IPS-11a (cell line): ENCODE measurements at regions not wholly inside any gene's neighbourhood (a gene's known extent, or its start where the extent isn't known, plus 50 kb on each side); places are given as distances from the start of the nearest gene placed in this dataset.

Experiments used
- H3K4me3 ChIP-seq: one replicate; pipeline ENCODE4 v1.5.1; 2013; ENCODE audit warnings: low read depth, low read length, control low read depth

DNA sequence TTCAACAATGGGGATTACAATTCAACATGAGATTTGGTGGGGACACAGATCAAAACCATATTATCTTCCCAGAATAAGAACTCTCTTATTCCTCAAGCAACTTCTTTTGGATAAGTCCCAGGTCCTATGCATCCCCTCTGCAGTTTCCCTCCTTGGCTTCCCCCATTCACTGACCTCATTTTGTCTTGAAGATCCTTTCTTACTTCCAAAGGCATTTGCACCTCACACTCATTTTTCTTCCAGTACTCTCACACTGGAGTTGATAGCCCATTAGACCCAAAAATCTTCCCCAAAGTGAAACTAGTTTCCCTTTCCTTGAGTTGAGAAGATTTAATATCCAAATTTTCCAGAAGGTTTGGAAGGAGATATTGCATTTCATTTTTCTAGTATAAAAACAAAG lies 178.0 kb upstream of the DAPK1 start:
- no peak overlapping the region for H3K4me3 ChIP-seq

DNA sequence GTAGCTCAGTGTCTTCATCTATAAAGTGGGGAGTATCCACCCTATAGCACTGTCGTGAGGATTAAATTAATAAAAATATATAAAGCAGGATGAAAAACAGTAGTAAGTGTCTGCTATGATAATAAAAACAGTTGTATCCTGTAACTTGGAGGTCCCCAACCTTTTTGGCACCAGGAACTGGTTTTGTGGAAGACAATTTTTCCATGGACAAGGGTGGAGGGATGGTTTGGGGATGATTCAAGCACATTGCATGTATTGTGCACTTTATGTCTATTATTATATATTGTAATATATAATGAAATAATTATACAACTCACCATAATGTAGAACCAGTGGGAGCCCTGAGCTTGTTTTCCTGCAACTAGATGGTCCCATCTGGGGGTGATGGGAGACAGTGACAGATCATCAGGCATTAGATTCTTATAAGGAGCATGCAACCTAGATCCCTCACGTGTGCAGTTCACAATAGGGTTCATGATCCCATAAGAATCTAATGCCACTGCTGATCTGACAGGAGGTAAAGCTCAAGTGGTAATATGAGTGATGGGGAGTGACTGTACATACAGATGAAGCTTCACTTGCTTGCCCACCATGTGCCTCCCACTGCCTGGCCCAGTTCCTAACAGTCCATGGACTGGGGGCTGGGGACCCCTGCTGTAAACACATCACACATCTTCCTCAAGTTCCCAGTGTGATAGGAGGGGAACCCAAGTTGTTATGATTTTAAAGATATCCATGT lies 177.4 kb upstream of the DAPK1 start:
- no peak overlapping the region for H3K4me3 ChIP-seq

DNA sequence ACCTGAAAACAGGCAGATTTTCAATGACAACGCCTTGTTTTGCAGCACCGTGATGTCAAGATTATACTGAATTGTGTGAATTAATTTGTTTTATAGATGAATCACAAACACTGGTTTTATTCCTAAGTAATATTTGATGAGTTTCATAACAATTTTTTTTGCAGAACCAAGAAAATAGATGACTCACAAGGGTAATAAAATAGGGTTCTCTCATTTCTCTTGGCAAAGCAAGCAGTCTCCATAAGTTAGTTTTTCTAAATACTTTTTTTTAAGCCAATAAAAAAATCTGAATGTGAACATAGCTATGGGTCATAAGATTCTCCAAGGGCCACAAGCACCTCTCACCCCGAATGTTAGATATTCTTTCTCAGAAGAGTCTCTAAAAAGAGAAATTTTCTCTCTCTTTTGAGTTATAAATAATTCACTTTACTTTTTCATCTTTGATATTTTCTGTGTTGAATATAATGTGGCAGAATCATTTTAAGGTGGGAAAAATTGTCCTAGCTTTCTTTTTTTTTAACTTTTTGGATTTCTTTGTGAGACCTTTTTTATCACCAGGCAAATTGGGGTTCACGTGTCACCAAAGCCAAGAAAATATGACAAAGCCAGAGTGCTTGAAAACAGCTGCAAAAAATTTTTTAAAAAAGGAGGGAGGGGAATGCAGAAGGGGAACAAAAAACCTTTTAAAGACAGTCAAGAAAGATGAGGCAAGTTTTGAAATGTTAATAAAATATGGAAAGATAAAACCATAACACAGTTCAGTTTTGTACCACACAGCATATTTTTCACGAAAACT lies 174.6 kb upstream of the DAPK1 start:
- H3K4me3 ChIP-seq: no peak overlapping the region

DNA sequence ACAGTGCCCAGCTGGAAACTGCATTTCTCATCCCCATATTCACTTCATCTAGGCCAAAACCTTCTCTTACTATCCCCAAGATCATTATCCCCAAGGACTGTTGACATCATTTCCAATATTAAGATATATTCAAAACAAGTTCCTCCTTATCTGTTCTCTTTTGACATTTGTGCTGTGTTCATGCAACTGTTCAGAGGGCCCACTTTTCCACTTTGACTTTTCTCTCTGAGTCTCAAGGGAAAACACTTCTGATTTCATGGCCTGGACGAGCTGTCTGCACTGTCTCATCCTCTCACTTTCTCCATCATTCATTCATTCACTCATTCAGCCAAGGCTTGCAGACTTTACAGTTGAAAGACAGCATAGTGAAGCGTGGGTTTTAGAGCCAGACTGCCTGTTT lies 173.7 kb upstream of the DAPK1 start:
- no peak overlapping the region for H3K4me3 ChIP-seq

DNA sequence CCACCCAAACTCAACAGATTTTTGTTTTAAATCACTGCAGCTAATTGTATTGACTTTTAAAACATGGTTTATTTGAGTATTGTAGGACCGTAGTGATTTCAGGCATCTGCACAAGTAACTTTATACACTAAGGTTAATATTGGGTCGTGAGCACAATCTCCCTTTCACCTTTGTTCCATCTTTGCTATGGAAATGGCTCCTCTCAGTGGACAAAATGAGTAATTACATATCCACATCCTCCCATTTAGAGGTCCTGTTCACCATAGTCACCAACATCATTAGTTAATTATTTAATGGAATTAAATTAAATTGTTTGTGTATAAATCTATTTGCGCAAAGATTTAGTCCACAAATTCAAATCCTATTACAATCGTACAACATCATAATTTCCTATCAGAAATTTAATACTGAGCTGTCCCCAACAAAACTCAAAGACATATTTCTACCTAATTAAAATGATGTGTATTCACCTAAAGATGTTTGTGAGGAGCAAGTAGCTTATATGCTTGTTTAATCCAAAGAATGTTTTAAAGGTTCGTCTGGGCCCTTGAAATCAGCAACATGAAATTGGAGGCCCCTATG lies 173.0 kb upstream of the DAPK1 start:
- no peak overlapping the region for H3K4me3 ChIP-seq

DNA sequence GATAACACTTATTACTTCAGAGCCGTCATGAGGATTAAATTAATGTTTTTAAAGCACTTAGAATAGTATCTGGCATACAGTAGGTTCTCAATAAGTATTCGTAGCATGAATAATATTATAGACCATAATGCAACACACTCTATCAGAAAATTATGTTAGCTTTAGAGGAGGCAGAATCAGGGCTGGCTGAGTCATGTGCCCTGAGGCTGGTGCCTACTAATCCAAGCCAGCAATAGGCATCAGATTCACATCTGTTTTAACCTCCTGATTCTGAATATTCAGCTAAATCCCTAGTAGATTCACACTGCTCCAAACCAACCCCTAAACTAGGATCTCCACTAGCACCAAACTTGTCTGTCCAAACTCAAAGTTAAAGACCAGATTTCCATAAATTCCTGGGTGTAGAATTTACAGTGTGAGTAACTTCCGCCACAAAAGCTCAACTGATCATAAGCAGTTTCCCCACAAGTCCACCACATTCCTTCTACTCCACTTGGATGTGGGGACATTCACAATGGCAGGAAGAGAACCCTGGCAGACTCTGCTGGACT lies 170.0 kb upstream of the DAPK1 start:
- H3K4me3 ChIP-seq: no peak overlapping the region

DNA sequence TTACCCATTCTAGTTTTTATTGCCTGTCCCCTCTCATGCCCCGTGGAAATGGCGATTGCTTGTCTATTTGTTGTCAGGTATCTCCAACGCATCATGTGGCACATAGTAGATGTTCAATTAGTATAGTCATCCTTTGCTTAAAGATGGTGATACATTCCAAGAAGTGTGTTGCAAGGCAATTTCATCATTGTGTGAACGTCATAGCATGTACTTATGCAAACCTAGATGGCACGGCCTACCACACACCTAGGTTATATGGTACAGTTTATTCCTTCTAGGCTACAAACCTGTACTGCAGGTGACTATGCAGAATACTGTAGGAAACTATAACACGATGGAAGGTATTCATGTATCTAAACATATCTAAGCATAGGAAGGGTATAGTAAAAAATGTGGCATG lies 163.9 kb upstream of the DAPK1 start:
- no peak overlapping the region for H3K4me3 ChIP-seq

DNA sequence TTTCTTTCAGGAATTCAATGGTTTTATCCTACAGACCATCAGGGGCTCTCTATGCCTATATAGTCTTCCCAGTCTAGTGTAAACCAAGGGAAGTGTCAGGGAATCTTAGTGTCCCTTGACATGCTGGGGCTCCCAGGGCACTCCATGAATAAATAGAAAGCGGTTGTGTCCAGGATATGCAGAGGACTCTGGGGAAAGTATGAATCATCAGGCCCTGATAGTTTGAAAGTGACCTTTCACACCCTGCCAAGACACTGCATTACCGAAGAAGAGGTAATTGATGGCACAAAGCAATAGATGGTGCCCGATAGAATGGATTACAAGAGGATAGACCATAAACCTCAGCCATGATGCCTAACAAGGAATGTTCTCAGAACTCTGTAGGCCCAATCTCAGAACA lies 163.3 kb upstream of the DAPK1 start:
- H3K4me3 ChIP-seq: no peak overlapping the region

DNA sequence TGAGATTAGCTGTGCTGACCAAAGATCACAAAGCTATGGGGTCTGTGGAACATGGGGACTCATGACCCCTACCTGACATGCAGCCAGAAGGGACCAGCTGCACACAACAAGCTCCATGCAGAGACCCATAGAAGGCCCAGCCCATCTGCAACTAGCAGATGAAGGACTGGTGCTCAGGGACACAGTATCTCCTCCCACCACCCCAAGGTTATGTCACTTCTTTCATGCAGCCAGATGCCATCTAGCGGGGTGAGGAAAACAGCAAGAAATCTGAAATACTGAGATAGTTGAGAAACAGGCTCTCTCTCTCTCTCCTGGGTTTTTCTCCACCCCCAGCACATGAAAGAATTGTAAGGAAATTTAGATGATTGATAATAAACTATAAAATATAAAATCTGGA lies 161.3 kb upstream of the DAPK1 start:
- H3K4me3 ChIP-seq: no peak overlapping the region

DNA sequence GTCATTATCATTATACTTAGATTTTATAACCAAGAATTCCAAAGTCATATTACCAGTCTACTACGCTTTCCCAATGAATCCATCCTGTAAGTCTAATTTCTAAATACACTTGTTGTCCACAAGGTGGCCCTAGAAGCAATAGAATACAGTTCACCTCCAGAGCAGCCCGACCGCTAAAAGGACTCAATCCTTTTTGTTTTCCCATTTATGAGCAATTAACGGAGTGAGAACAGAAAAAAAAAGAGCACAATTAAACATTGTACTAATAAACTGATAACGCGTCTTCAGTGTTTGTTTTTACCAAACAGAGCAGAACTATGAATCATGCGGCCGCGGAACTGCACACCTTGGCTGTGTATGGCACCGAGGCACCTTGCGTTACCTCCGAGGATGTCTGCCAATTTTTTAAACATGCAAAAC lies 160.7 kb upstream of the DAPK1 start:
- peak overlapping the region; percentile 14 for H3K4me3 ChIP-seq

DNA sequence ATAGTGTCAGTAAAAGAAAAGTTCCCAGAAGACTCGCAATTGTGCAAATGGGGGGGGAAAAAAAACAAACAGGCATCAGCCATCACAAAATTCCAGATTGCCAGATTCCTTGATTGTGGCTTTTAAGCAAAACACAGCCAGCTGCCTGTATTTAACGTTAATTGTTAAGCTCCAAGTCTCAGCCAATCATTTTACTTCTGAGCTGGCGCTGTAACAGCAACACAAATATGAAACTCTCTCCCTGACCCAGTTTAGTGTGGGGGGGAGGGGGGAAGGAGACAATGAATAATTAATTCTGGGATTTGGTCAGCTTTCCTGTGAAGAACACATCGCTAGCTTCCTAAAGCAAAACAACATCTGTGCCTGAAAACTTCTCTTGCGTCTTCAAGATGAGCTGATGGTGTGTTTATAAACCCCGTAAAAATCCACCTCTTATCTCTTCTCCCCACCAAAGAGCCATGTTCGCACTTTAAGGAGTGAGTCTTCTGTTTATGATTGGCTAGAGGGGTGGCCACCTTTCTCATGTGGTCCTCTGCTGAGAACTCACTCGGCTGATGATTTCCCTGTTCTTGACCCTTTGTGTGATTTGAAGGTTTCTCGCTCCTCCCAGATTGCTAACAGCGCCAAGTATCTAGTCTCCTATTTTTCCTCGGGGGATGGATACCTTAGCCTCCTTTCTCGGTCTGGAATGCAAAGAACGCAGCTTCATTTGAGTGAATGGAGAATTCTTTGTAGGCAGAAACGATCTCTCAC lies 160.2 kb upstream of the DAPK1 start:
- peak overlapping the region; percentile 25 for H3K4me3 ChIP-seq

DNA sequence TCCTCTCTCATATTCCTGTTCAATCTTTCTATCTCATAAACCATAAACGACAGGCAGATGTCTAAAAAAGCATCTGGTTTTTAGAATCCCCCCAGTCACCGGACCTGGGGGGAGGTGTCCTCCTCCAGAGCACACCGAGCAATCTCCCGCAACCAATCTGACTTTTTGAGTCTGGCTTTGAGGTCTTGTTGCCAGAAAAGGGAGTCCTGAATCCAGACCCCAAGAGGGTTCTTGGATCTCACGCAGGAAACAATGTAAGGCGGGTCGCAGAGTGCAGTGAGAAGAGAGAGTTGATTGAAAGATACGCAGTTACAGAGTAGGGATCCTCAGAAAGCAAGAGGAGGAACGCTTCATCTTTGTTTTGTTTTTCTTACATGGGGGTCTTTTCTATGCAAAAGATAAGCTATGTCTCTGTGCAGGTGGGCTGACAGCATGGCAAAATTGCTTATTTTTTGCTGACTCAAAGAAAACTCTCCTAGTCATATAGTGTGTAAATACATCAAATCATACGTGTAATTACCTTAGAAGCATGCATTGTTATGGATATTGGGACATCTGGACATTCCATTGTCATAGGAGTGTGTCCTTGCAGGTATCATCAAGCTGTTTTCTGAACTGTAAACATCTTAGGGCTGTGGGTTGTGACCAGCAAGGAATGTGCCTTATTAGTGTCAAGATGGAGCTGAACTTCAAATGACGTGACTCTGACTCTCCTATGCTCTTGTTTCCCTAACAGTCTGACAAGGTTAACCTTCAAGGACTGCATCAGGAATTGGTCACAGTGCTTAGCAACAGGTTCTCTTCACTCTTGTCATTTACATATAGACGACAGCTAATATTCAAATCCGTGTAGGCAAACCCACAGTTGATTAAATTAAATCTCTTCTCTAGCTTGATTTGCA lies 159.3 kb upstream of the DAPK1 start:
- no peak overlapping the region for H3K4me3 ChIP-seq

DNA sequence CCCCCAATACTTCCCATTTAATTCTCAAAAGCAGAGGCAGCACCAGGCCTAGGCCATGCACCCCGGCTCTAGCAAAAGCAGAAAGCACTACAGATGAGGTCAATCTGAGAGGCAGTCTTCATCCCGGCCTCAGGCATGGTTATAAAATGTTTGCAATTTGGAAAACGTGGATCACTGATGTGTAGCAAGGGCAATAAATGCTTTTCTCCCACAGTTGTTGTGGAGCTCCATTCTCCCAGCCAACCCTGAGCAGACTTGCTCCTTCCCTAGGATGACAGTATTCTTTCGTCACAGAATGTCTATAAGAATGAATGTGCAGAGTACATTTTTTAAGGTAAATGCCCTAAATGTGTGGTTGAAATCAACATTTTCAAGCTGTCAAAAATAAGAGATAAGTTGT lies 157.3 kb upstream of the DAPK1 start:
- no peak overlapping the region for H3K4me3 ChIP-seq

DNA sequence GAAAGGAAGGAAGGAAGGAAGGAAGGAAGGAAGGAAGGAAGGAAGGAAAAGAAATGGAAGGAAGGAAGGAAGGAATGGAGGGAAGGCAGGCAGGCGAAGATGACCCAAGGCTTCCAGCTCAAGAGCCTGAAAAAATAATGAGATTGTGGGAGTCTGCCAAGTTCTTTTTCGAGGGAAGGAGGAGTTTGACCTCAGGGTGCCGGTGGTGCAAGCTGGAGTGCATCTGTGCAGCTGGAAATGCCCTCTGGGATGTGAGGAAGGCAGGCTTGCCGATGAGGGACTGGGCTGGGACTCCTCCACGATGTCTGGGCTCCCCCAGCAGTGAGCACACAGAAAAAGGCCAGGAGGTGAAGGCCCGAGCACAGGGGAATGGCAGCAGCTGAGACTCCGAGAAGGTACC lies 154.9 kb upstream of the DAPK1 start:
- H3K4me3 ChIP-seq: no peak overlapping the region

DNA sequence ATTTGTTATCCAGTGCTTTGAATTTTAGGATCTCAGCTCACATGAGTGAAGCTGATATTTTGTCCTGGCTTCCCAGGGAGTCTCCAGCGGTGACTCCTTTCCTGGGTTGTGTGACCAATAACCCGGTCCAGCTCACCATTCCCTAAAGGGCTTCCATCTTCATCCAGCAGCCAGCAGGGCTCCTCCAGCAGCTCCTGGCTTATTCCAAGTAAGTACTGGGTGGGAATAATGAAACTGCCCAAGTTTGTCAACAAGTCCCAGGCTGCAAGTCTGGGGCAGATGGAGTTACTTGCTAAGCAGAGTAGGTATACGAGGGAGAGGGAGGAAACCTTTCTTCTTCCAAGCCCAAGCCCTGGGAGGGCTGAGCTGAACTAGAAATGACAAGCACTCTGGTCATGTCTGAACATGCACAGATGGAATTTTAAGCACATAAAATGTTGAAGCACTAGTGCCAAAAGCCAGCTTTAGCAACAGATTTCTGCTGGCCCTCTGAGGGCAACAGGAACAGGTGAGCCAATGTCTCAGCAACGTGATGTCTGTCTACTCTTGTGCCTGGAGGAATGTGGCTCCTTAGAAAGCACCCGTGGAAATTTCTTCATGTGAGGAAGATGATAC lies 153.7 kb upstream of the DAPK1 start:
- H3K4me3 ChIP-seq: no peak overlapping the region

DNA sequence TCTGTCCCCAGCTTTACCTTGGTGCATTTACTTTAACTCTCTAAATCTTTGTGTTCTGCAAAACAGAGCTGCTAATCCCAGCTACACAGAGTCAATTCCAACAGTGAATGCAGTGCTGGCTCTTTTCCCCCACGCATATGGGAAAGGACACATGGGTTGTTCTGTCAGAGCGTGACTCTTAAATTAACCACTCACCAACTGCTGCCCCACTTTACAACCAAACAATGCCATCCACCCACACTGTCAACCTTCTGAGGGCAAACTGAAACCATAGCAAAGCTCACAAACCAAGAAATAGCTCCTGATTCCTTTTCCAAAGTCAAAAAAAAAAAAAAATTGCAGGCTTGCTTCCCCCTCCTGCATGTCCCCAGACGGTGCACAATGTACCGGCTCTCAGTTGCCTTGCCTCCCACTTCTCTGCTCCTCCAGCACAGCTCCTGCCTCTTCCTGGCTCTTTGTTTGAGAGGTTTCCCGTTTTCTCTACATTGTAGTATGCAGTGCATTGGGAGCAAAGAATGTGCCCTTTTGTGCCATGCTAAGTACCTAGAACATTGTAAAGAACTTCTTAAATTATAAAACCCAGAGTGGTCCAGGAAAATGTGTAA lies 151.5 kb upstream of the DAPK1 start:
- H3K4me3 ChIP-seq: no peak overlapping the region

DNA sequence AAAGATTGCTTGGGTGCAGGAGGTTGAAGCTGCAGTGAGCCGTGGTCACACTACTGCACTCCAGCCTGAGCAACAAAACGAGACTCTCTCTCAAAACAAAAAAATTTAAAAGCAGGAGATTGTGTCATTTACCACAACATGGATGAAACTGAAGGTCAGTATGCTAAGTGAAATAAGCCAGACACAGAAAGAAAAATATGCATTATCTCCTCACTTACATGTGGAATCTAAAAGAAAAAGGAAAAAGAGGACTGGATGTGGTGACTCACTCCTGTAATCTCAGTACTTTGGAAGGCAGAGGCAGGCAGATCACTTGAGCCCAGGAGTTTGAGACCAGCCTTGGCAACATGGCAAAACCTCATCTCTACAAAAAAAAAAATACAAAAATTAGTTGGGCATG lies 146.8 kb upstream of the DAPK1 start:
- H3K4me3 ChIP-seq: no peak overlapping the region

DNA sequence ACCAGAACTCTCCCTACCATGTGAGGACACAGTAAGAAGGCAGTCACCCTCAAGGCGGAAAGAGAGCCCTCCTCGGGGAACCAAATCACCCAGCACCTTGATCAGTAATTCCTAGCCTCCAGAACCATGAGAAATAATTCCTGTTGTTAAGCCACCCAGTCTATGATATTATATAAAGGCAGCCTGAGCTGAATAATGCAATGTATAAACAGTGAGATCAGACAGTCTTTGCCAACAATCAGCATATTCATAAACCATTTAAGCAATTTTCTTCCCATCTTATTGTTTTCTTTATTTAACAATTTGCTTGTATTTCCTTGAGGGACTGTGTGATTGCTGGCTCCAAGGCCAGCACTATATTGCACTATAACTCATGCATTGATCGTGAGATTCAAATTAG lies 144.4 kb upstream of the DAPK1 start:
- no peak overlapping the region for H3K4me3 ChIP-seq

DNA sequence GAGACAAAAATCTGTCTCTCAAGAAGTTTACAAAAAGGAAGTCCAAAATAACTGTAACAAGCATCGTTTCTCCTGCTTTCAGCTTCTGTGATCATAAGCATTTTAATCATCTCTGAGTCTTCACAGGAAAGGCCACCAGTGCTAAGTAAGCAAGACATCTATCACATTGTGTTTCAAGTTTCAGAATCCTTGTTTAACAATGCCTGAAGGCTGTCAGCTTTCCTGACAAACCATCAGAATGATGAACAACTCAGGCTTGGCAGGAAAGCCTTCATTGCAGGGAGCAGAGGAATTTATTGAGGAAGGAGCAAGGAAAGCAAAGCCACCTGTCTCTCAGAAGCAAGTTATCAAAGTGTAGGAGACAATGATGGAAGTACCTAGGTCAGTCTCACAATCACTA lies 143.5 kb upstream of the DAPK1 start:
- no peak overlapping the region for H3K4me3 ChIP-seq
